ENCODE measurements at regions not wholly inside any gene's neighbourhood (a gene's known extent, or its start where the extent isn't known, plus 50 kb on each side); places are given as distances from the start of the nearest gene placed in this dataset.

DNA sequence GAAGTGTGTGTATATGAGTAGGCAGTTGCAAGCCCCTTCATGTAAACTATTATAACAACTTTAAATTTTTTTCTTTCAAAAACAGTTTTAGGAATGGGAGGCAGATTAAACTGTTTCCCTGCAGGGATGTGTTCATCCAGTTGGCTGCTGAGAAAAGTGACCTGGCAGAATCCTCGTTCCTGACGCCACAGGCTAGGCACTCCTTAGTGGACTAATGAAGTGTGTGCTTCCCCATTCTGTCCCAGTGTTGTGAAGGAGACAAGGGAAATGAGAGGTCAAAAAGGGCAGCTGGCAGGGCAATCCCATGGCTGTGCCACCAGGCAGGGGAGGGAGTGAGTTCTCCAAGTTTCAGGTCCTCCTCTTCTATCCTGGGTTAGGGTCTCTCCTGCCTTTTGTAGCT, 59.8 kb downstream of the FOXD1 start:
- DNase-seq (ENCODE audit: low spot score), result no peak
- in situ Hi-C loops (cut with MboI; ENCODE audit: low sequenced_read_pairs, unreplicated experiment), result no loop called here
- TF ChIP-seq, protein P1, sequence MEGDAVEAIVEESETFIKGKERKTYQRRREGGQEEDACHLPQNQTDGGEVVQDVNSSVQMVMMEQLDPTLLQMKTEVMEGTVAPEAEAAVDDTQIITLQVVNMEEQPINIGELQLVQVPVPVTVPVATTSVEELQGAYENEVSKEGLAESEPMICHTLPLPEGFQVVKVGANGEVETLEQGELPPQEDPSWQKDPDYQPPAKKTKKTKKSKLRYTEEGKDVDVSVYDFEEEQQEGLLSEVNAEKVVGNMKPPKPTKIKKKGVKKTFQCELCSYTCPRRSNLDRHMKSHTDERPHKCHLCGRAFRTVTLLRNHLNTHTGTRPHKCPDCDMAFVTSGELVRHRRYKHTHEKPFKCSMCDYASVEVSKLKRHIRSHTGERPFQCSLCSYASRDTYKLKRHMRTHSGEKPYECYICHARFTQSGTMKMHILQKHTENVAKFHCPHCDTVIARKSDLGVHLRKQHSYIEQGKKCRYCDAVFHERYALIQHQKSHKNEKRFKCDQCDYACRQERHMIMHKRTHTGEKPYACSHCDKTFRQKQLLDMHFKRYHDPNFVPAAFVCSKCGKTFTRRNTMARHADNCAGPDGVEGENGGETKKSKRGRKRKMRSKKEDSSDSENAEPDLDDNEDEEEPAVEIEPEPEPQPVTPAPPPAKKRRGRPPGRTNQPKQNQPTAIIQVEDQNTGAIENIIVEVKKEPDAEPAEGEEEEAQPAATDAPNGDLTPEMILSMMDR (IDR thresholded peaks at IDR 0.05; ENCODE audit: borderline replicate concordance, control extremely low read depth, extremely low read depth, insufficient read depth, missing control alignments), result no peak

DNA sequence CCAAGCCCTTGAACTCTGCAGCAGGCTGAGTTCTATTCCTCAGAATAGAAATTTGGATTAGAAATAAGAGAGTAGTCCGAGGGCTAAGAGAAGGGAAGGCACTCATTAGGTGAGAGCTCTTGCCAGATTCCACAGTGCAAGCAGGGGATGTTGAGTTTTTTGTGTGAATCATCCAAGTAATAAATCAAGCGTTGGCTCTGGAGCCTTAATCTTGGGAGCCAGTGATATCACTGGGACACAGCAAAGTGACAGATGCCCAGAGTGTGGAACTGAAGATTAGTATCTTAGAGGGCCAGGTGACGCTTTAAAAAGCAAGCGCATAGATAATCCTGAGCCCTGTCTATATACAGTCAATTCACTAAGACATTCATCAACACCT, 60.3 kb downstream of the FOXD1 start:
- TF ChIP-seq, protein P1 (IDR thresholded peaks at IDR 0.05; ENCODE audit: borderline replicate concordance, control extremely low read depth, extremely low read depth, insufficient read depth, missing control alignments), result no peak
- in situ Hi-C loops (cut with MboI; ENCODE audit: low sequenced_read_pairs, unreplicated experiment), result no loop called here
- no peak for DNase-seq (ENCODE audit: low spot score)

DNA sequence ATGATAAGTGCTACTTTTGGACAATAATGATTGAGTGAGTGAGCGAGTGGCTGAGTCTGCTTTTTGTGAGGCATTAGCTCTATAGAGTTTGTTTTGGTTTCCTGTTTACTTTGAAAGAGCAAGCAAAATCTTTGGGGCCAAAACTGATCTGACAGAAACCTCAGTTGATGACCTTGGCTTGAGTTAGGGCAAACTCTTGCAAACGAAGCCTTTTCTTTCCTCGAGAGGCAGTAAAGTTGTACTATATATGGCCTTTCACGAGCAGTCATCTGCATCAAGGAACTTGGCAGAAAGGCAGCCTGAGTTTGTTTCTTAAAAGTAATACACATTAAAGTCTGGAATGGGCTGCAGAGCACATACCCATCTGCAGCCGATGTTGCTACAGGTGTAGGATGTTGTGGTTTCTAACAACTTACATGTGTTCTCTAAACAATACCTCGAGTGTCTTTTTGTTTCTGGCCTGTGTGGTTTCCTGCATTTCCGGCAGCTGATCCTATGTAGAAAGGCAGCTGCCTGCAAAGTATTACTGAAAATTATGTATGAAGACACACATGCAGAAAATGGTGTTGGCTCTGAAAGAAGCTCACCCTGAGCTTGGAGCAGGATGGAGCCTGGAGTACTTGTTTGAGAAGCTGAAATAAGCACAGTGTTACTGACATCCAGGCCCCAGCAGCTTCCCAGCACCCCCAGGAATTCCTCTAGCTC, 60.8 kb downstream of the FOXD1 start:
- peak; percentile 21 for DNase-seq (ENCODE audit: low spot score)
- in situ Hi-C loops (cut with MboI; ENCODE audit: low sequenced_read_pairs, unreplicated experiment), result no loop called here
- TF ChIP-seq, protein P1 (IDR thresholded peaks at IDR 0.05; ENCODE audit: borderline replicate concordance, control extremely low read depth, extremely low read depth, insufficient read depth, missing control alignments), result no peak

DNA sequence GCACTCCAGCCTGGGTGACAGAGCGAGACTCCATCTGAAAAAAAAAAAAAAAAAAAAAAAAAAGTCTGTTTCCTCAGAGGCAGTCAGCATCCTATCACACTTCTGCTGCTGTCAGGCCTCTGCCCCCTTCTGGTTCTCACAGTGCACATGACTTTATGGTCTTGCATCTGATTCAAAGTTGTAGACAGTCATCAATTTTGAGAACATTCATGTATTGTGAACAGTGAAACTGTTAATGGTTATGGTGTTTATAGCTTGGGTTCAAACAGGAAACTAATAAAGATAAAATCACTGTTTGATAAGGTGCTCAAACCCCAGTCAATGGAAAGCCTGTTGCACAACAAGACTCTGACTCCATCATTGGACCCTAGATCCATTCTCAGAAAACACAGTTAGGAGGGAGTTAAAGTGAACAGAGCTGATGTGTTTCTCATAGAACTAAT, 61.4 kb downstream of the FOXD1 start:
- in situ Hi-C loops (cut with MboI; ENCODE audit: low sequenced_read_pairs, unreplicated experiment), result no loop called here
- TF ChIP-seq, protein P1 (IDR thresholded peaks at IDR 0.05; ENCODE audit: borderline replicate concordance, control extremely low read depth, extremely low read depth, insufficient read depth, missing control alignments), result no peak
- DNase-seq (ENCODE audit: low spot score), result no peak

DNA sequence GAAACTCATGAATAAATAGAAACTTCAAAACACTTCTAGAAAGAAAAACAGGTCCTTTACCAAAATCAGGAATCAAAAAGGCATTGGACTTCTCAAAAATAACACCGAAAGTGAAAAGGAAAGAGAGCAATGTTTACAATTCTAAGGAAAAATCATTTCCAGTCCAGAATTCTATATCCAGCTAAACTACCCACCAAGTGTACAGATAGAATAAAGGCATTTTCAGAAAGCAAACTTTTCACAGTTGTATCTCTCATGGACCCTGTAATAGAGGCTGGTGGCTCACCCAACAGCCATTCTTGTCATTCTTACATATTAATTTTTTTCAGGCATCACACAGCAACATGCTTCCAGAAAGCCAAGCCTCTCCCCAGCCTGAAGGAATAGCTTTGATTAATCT, 63.7 kb downstream of the FOXD1 start:
- no peak for DNase-seq (ENCODE audit: low spot score)
- in situ Hi-C loops (cut with MboI; ENCODE audit: low sequenced_read_pairs, unreplicated experiment), result no loop called here
- TF ChIP-seq, protein P1 (IDR thresholded peaks at IDR 0.05; ENCODE audit: borderline replicate concordance, control extremely low read depth, extremely low read depth, insufficient read depth, missing control alignments), result no peak

DNA sequence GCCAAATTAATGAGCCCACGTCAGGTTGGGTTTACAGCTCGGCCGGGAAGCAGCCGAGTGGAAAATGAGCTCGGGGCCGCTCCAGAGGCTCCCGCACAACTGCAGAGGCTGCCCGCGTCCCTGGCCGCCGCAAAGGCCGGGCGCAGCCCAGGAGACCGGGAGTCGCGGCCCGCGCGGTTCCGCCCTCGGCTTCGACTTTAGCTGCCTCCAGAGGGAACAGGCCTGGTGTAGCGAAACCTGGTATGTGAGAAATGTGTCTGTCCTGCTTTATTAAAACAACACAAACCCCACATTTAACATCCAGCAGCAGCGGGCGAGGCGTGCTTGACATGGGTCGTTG, 66.2 kb downstream of the FOXD1 start:
- no peak for DNase-seq (ENCODE audit: low spot score)
- TF ChIP-seq, protein P1 (IDR thresholded peaks at IDR 0.05; ENCODE audit: borderline replicate concordance, control extremely low read depth, extremely low read depth, insufficient read depth, missing control alignments), result no peak
- in situ Hi-C loops (cut with MboI; ENCODE audit: low sequenced_read_pairs, unreplicated experiment), result no loop called here

Measured in GM13976 (cell line).